ENCODE measurements at regions not wholly inside any gene's neighbourhood (a gene's known extent, or its start where the extent isn't known, plus 50 kb on each side); places are given as distances from the start of the nearest gene placed in this dataset.

- Mint-ChIP-seq H3K27ac (ENCODE audit: low read depth, unreplicated experiment) (no peak overlapping the region), H3K36me3 (ENCODE audit: insufficient read depth, unreplicated experiment) (peaks cover 6% of the 10 kb centered on the region), H3K4me3 (ENCODE audit: unreplicated experiment) (no peak overlapping the region), H3K9me3 (ENCODE audit: unreplicated experiment) (peaks cover 13% of the 10 kb centered on the region), H3K4me1 (ENCODE audit: insufficient read depth, unreplicated experiment) (no peaks in the 10 kb centered on the region), H3K27me3 (ENCODE audit: insufficient read depth, unreplicated experiment) (no peaks in the 10 kb centered on the region)
- intact Hi-C loops (cut with micrococcal nuclease): no loop called here
- TF ChIP-seq CTCF (IDR thresholded peaks at IDR 0.05; ENCODE audit: unreplicated experiment): no peak
- no peak for DNase-seq (ENCODE audit: unreplicated experiment)
- POLR2A ChIA-PET: interaction anchor here (0.6 kb wide), 2 partner anchors 359 to 583 kb away, joined by 3 read pairs; no protein-coding TSS in a partner anchor
- BruUV-seq (replicated peaks): no TSS peak
- CTCF ChIA-PET: interaction anchor here (0.6 kb wide), 1 partner anchor 50 kb away, joined by 3 read pairs; no protein-coding TSS in a partner anchor
Measured at GRCh38 chr2:117071556-117072102, 742.9 kb upstream of the DDX18 start.

- no peak for DNase-seq (ENCODE audit: unreplicated experiment)
- Mint-ChIP-seq H3K27ac (ENCODE audit: low read depth, unreplicated experiment) (no peak overlapping the region), H3K27me3 (ENCODE audit: insufficient read depth, unreplicated experiment) (no peaks in the 10 kb centered on the region), H3K36me3 (ENCODE audit: insufficient read depth, unreplicated experiment) (no peaks in the 10 kb centered on the region), H3K4me3 (ENCODE audit: unreplicated experiment) (no peak overlapping the region), H3K9me3 (ENCODE audit: unreplicated experiment) (peaks cover 14% of the 10 kb centered on the region), H3K4me1 (ENCODE audit: insufficient read depth, unreplicated experiment) (no peaks in the 10 kb centered on the region)
- no TSS peak for BruUV-seq (replicated peaks)
- ChIA-PET CTCF (no interaction called here), POLR2A (no interaction called here)
- no peak for TF ChIP-seq CTCF (IDR thresholded peaks at IDR 0.05; ENCODE audit: unreplicated experiment)
- intact Hi-C loops (cut with micrococcal nuclease): no loop called here
Measured at GRCh38 chr2:117074756-117075155, 739.7 kb upstream of the DDX18 start.

GRCh38 chr2:117085256-117085655 is 729.2 kb upstream of the DDX18 start:
- no peaks in the 10 kb centered on the region for H3K27me3 Mint-ChIP-seq (ENCODE audit: insufficient read depth, unreplicated experiment)
- intact Hi-C loops (cut with micrococcal nuclease): no loop called here
- BruUV-seq (replicated peaks): no TSS peak
- no peak for TF ChIP-seq CTCF (IDR thresholded peaks at IDR 0.05; ENCODE audit: unreplicated experiment)
- no peak overlapping the region for H3K27ac Mint-ChIP-seq (ENCODE audit: low read depth, unreplicated experiment)
- H3K36me3 Mint-ChIP-seq (ENCODE audit: insufficient read depth, unreplicated experiment): no peaks in the 10 kb centered on the region
- CTCF ChIA-PET: no interaction called here
- no peak overlapping the region for H3K4me3 Mint-ChIP-seq (ENCODE audit: unreplicated experiment)
- no peaks in the 10 kb centered on the region for H3K9me3 Mint-ChIP-seq (ENCODE audit: unreplicated experiment)
- no peak for DNase-seq (ENCODE audit: unreplicated experiment)
- POLR2A ChIA-PET: no interaction called here
- no peaks in the 10 kb centered on the region for H3K4me1 Mint-ChIP-seq (ENCODE audit: insufficient read depth, unreplicated experiment)

GRCh38 chr2:117085737-117086136 is 728.8 kb upstream of the DDX18 start:
- intact Hi-C loops (cut with micrococcal nuclease): no loop called here
- H3K9me3 Mint-ChIP-seq (ENCODE audit: unreplicated experiment): no peaks in the 10 kb centered on the region
- DNase-seq (ENCODE audit: unreplicated experiment): no peak
- TF ChIP-seq CTCF (IDR thresholded peaks at IDR 0.05; ENCODE audit: unreplicated experiment): no peak
- H3K4me1 Mint-ChIP-seq (ENCODE audit: insufficient read depth, unreplicated experiment): no peaks in the 10 kb centered on the region
- no peaks in the 10 kb centered on the region for H3K27me3 Mint-ChIP-seq (ENCODE audit: insufficient read depth, unreplicated experiment)
- ChIA-PET POLR2A (no interaction called here), CTCF (no interaction called here)
- H3K27ac Mint-ChIP-seq (ENCODE audit: low read depth, unreplicated experiment): no peak overlapping the region
- BruUV-seq (replicated peaks): no TSS peak
- no peak overlapping the region for H3K4me3 Mint-ChIP-seq (ENCODE audit: unreplicated experiment)
- H3K36me3 Mint-ChIP-seq (ENCODE audit: insufficient read depth, unreplicated experiment): no peaks in the 10 kb centered on the region
